HG02973 (cell line): ENCODE measurements at regions not wholly inside any gene's neighbourhood (a gene's known extent, or its start where the extent isn't known, plus 50 kb on each side); places are given as distances from the start of the nearest gene placed in this dataset.
A peak's percentile ranks its signal among the peaks of the same experiment; 100 is the strongest.
"Not testable (repeated sequence)": the region's sequence is repeated elsewhere in the genome, so short reads cannot be mapped to it uniquely, and the experiment has no call there.

Experiments
- ATAC-seq: cut with Tn5 transposase; IDR thresholded peaks from one replicate; pipeline ENCODE4 v1.9.1; 2021; ENCODE audit warnings: moderate library complexity; ENCODE audit not compliant: unreplicated experiment

DNA sequence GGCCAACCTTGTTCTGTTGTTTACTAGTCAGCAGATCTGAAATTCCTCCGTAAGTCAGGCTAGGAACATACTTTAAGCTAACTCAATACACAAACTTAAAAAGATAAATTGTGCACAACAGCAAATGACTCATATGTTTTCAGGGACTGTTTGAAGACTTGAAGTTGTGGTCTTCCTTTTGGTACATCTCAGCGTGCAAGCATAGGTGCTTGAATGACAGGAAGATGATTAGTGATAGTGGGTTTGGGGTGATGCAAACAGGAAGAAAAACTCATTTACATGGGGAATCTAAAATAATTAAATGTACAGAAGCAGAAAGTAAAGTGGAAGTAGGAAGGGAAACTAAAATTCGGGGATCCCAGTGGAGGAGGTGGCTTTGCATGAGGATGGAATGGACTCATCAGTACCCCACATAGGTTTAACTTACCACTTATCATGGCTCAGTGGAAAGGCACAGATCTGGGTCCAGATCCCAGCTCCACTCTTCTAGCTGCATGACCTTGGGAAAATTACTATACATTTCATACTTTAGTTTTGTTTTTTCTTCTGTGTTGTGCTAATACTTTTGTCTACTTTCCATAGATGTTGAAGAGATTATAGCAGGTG, 122.3 kb downstream of the XCL2 start:
- no peak for ATAC-seq

GRCh38 chr1:168420177-168420576, 123.6 kb downstream of the XCL2 start:
- ATAC-seq = no peak

DNA sequence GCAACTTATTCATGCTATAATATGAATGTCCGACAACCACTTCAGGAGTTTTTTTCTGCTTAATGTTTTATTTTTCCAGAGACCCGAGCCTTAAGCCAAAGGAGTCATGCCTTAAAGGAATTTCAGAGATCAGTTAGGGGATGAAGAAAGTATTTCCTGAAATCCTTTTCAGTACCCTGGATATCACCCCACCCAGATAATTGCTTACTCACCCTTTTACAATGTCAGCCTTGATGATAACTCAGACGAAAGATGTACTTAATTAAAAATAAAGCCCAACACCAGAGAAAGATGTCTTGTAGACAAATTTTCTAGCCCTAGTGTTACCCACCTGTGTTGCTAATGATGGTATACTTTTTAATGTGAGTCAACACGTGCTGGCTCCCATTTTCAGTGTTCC, 124.1 kb downstream of the XCL2 start:
- no peak for ATAC-seq

- ATAC-seq = no peak
Measured at GRCh38 chr1:168416220-168416619, 127.6 kb downstream of the XCL2 start.

DNA sequence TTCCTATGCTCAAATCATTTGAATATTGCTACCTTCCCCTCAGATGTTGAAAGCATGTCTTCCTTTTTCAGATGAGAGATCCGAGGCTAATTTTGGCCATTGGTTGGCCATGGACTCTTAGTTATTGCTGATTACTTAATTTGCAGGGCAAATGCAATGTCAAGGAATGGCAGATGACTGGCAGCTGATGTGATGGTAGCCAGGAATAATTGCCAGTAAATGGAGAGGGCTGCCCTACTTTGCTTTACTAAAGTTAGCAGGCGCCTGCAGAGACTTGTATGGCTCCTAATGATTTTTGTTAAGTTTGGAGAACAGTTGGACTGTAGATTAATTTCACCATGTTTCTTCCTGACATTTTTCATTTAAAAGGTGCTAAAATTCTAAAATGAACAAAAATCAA, 128.9 kb downstream of the XCL2 start:
- ATAC-seq = no peak

GRCh38 chr1:168410464-168410863, 129.8 kb downstream of the TBX19 start:
- ATAC-seq = no peak

GRCh38 chr1:168408884-168409283, 128.2 kb downstream of the TBX19 start:
- peak; percentile 65 for ATAC-seq

DNA sequence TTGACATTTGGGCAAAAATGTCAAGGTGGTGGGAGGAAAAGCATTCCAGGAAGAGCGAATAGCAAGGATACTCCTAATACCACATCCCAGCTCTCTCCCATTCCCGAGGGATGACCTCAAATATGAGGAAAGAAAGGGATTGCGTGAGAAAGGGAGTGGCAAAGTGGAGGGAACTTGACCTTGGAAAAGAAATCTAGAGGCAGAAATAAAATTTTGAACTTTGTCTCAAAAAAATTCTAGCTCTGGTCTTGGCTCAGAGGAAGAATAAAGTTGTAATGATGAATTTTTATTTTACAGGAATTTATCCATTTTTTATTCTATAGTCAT, 127.8 kb downstream of the TBX19 start:
- no peak for ATAC-seq

DNA sequence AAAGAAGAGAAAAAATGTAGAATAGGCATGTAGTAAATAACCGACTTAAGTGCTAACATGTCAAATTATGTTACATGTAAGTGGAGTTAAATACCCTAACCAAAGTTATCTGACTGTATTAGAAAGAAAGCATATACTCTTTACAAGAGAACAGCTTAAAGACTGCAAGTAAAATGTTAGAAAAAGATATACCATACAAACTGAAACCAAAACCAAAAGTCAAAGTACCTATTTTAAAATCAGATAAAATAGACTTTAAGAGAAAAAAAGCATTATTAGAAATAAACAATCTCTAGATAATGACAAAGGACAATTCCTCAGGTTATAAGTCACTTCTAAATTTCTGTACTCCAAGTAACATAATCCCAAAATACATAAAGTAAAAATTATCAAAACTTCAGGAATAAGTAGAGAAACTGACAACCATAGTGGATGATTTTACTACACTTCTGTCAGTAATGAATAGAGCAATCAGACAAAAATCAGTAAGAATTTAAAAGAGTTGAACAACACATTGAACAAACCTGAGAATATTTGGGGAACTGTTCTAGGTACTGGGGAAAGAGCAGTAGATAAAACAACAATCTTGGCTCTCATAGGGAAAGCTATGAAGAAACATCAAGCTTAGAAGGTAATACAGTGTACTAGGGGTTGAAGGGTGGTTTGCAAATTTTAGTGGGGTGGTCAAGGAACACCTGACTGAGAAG, 127.3 kb downstream of the TBX19 start:
- ATAC-seq = no peak

DNA sequence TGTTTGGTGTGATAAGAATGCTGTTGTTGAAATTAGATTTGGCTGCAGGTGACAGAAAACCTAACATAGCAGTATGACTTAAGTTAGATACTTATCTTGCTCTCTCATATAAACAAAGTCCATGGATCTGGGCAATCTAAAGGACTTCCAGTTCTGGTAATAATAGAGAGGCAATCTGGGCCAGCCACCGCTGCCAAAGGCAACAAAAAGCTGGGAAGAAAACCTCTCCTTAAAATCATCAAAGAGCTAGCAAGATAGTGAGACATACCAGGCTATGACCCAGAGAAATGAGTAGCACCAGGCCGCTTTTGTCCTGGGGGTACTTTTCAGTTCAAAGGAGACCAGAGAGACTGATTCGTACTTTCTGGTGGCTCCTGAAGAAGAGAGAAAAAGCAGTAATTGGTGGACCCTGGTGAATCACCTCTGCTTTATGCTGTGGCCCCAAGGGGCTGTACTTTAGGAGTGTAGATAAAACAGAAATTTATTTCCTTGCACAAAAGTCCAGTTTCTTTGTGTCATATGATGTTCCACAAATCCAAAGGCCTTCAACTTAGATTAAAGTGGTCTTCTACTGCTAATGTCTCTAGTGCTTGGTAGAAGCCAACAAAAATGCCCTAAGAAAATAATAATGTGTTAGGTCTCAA, 125.4 kb downstream of the TBX19 start:
- no peak for ATAC-seq

GRCh38 chr1:168403140-168403539, 122.5 kb downstream of the TBX19 start:
- no peak for ATAC-seq

- not testable (repeated sequence) for ATAC-seq
Measured at GRCh38 chr1:168402466-168402865, 121.8 kb downstream of the TBX19 start.

DNA sequence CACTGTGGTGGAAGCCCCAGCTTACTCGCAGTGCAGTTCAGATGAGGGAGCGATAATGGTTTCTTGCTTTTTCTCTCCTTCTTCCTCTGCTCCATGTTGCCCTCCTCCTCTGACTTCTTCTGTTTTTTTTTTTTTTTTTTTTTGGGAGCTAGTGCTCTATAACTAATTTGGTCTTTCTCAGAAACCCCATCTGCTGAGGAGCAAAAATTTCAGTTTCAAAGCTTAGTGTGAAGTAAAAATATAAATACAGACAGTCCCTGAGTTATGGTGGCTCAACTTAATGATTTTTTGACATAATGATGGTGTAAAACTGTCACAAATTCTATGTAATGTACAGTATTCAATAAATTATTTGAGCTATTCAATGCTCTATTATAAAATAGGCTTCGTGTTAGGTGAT, 120.7 kb downstream of the TBX19 start:
- ATAC-seq = no peak

- no peak for ATAC-seq
Measured at GRCh38 chr1:168400139-168400538, 119.5 kb downstream of the TBX19 start.

- ATAC-seq = no peak
Measured at GRCh38 chr1:168397806-168398205, 117.1 kb downstream of the TBX19 start.

- no peak for ATAC-seq
Measured at GRCh38 chr1:168396940-168397684, 116.4 kb downstream of the TBX19 start.

DNA sequence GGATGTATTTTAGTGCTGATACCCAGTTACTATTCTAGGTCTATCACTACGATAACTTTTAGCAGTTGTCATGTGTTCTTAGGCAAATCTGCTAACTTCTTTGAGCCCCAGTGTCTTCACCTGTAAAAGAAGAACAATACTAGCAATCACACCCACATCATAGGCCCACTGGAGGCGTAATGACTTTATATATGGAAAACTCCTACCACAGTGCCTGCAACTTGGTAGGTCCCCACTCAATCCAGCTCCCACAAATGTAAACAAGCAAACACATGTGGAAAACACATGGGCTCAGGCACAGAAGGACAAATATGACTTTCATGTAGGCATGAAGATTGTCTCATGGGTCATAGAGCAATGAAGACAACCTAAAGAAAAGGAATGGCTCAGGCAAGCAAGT, 115.8 kb downstream of the TBX19 start:
- ATAC-seq = no peak

- ATAC-seq = no peak
Measured at GRCh38 chr1:168394858-168395257, 114.2 kb downstream of the TBX19 start.

DNA sequence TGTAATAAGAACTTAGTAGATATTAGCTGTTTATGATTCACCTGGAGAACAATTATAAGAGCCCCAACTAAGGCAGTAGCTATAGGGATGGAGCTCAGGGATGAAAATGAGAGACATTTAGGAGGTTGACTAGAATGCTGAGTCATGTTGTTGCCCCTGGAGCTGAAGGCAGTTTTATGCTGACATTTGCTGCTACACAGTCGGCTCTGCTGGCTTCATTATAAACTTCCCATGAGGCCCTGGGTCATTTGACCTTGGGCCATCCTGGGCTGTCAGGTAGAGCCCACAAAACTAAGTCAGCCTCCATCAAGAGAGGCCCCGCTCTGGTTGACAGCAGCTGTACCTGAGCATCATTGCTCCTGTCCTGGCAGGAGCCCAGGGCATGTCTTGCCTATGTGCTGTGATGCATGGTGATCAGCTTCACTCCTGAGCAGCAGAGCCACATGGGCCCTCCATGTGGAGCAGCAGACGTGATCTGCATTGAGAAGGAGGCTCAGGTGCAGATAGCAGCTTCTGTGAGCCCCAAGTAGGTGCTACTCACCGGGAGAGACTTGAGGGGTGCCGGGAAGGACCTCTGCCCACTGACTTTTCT, 112.4 kb downstream of the TBX19 start:
- no peak for ATAC-seq

GRCh38 chr1:168391851-168392681, 111.4 kb downstream of the TBX19 start:
- ATAC-seq = no peak

DNA sequence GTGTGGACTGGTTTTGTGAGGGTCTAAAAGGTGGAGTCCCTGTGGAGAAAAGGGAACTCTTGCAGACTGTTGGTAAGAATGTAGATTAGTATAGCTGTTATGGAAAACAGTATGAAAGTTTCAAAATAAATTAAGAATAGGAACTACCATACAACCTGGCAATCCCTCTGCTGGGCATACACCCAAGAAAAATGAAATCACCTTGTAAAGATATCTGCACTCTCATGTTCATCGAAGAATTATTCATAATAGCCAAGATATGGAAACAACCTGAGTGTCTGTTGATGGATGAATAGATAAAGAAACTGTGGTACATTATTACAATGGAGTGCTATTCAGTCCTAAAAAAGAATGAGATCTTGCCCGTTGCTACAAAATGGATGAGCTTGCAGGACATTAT, 109.6 kb downstream of the TBX19 start:
- no peak for ATAC-seq
